H1 (cell line): ENCODE measurements at regions not wholly inside any gene's neighbourhood (a gene's known extent, or its start where the extent isn't known, plus 50 kb on each side); places are given as distances from the start of the nearest gene placed in this dataset.

Experiments used
- CTCF ChIA-PET: fragments of 300-600 bp; sonication (Branson Sonifier 250); formaldehyde crosslinking; loops from one replicate; lab custom pipeline; 2021; ENCODE audit not compliant: partially characterized antibody; lab: Charles Lee
- POLR2A ChIA-PET: fragments of 300-600 bp; sonication (Branson Sonifier 250); formaldehyde crosslinking; loops from one replicate; lab custom pipeline; 2021; ENCODE audit warnings: inconsistent platforms; ENCODE audit not compliant: partially characterized antibody; lab: Charles Lee
- DNase-seq, 2 experiments: peaks; one replicate each; pipeline versions ENCODE4 v3.0.0 to v3.0.0-alpha.2; 2010 to 2022; ENCODE audit warnings: low spot score in 2 of 2, low read depth in 1 of 2, mixed read lengths in 1 of 2
- FAIRE-seq: peaks from 2 replicates; lab custom pipeline; 2011; peaks lifted over from hg19 to GRCh38; lab: Jason Lieb, UNC
- H2AFZ ChIP-seq: 2 replicates; pipeline ENCODE4 v1.8.1; 2012; ENCODE audit warnings: low read length, inconsistent platforms
- H2AK5ac ChIP-seq: 2 replicates; pipeline ENCODE4 v1.6.1; 2013; ENCODE audit warnings: low read depth, low read length
- H2BK120ac ChIP-seq: replicated peaks from 2 replicates; pipeline ENCODE3; 2013; ENCODE audit warnings: low read depth, low read length, inconsistent platforms
- H2BK12ac ChIP-seq: 2 replicates; pipeline ENCODE4 v1.6.1; 2013; ENCODE audit warnings: low read depth, low read length
- H2BK15ac ChIP-seq: 2 replicates; pipeline ENCODE4 v1.6.1; 2013; ENCODE audit warnings: low read length
- H2BK20ac ChIP-seq: 2 replicates; pipeline ENCODE4 v1.6.1; 2013; ENCODE audit warnings: low read length
- H2BK5ac ChIP-seq: 2 replicates; pipeline ENCODE4 v1.6.1; 2013; ENCODE audit warnings: low read depth, low read length
- H3K14ac ChIP-seq: 2 replicates; pipeline ENCODE4 v1.6.1; 2013; ENCODE audit warnings: inconsistent platforms; ENCODE audit not compliant: insufficient read length
- H3K18ac ChIP-seq: 2 replicates; pipeline ENCODE4 v1.6.1; 2013; ENCODE audit warnings: low read length; ENCODE audit errors: extremely low read depth
- H3K23ac ChIP-seq: 2 replicates; pipeline ENCODE4 v1.6.1; 2013; ENCODE audit warnings: inconsistent platforms; ENCODE audit not compliant: insufficient read length
- H3K23me2 ChIP-seq: 2 replicates; pipeline ENCODE4 v1.6.1; 2013; ENCODE audit warnings: low read depth, low read length
- H3K27ac ChIP-seq: 2 replicates; pipeline ENCODE4 v1.6.1; 2011; ENCODE audit warnings: low read depth, low read length, inconsistent platforms
- H3K27me3 ChIP-seq, 4 experiments: replicated peaks in 1 of 4; 1 replicate in 1 of 4; 2 replicates in 3 of 4; pipeline versions ENCODE4 v1.6.1 to v1.8.1; 2011 to 2013; ENCODE audit warnings: low read length in 3 of 4, mild to moderate bottlenecking in 3 of 4, inconsistent platforms in 2 of 4, mixed read lengths in 2 of 4, moderate library complexity in 1 of 4; ENCODE audit not compliant: control insufficient read depth in 3 of 4, insufficient read depth in 3 of 4; ENCODE audit errors: extremely low read depth in 1 of 4
- H3K36me3 ChIP-seq, 4 experiments: 2 replicates each; pipeline versions ENCODE4 v1.6.1 to v1.8.1; 2011 to 2013; ENCODE audit warnings: mild to moderate bottlenecking in 4 of 4, low read length in 3 of 4, moderate library complexity in 2 of 4, control low read depth in 1 of 4, inconsistent platforms in 1 of 4; ENCODE audit not compliant: insufficient read depth in 4 of 4, control insufficient read depth in 2 of 4
- H3K4ac ChIP-seq: replicated peaks from 2 replicates; pipeline ENCODE3; 2013; ENCODE audit warnings: low read length, low read depth, mixed read lengths, inconsistent platforms; ENCODE audit not compliant: insufficient read length
- H3K4me1 ChIP-seq, 4 experiments: replicated peaks in 1 of 4; 1 replicate in 1 of 4; 2 replicates in 3 of 4; pipeline versions ENCODE4 v1.6.1 to v1.8.1; 2011 to 2013; ENCODE audit warnings: low read length in 3 of 4, inconsistent platforms in 2 of 4, mixed read lengths in 1 of 4; ENCODE audit not compliant: insufficient read depth in 4 of 4, control insufficient read depth in 3 of 4
- H3K4me2 ChIP-seq, 2 experiments: 2 replicates each; pipeline versions ENCODE4 v1.6.1 to v1.8.1; 2011 to 2013; ENCODE audit warnings: low read depth in 2 of 2, low read length in 2 of 2, control low read depth in 1 of 2, inconsistent platforms in 1 of 2, mild to moderate bottlenecking in 1 of 2; ENCODE audit not compliant: insufficient read depth in 1 of 2
- H3K4me3 ChIP-seq, 4 experiments: fragments of 200-600, 300-600 bp in 1 of 4; sonication (generic), shearing (Covaris generic), sonication (Bioruptor Twin) in 1 of 4; 2 replicates each; pipeline versions ENCODE4 v1.5.1 to v1.8.1; 2011 to 2016; ENCODE audit warnings: low read length in 4 of 4, low read depth in 3 of 4, control low read depth in 2 of 4, inconsistent platforms in 2 of 4, mild to moderate bottlenecking in 2 of 4, mixed read lengths in 1 of 4, moderate library complexity in 1 of 4; ENCODE audit not compliant: insufficient read depth in 2 of 4; ENCODE audit errors: extremely low read depth in 1 of 4
- H3K56ac ChIP-seq: replicated peaks from 2 replicates; pipeline ENCODE3; 2013; ENCODE audit warnings: low read depth, mild to moderate bottlenecking, mixed read lengths, low read length, inconsistent platforms; ENCODE audit not compliant: insufficient read length
- H3K79me1 ChIP-seq: 2 replicates; pipeline ENCODE4 v1.6.1; 2013; ENCODE audit warnings: low read depth, low read length, control low read depth
- H3K79me2 ChIP-seq, 2 experiments: 2 replicates each; pipeline versions ENCODE4 v1.6.1 to v1.8.1; 2012 to 2013; ENCODE audit warnings: low read length in 2 of 2, mild to moderate bottlenecking in 2 of 2, inconsistent platforms in 1 of 2; ENCODE audit not compliant: insufficient read depth in 2 of 2, control insufficient read depth in 1 of 2
- H3K9ac ChIP-seq, 4 experiments: replicated peaks in 1 of 4; 1 replicate in 1 of 4; 2 replicates in 3 of 4; pipeline versions ENCODE4 v1.6.1 to v1.8.1; 2011 to 2013; ENCODE audit warnings: low read depth in 3 of 4, low read length in 3 of 4, control low read depth in 2 of 4, mild to moderate bottlenecking in 2 of 4, moderate library complexity in 2 of 4, inconsistent platforms in 1 of 4; ENCODE audit errors: extremely low read depth in 1 of 4
- H3K9me3 ChIP-seq, 2 experiments: 2 replicates each; pipeline versions ENCODE4 v1.6.1 to v1.8.1; 2012 to 2013; ENCODE audit warnings: mild to moderate bottlenecking in 2 of 2, moderate library complexity in 2 of 2, control low read depth in 1 of 2, inconsistent platforms in 1 of 2, low read depth in 1 of 2, low read length in 1 of 2, mixed read lengths in 1 of 2; ENCODE audit not compliant: insufficient read depth in 2 of 2
- H4K20me1 ChIP-seq, 2 experiments: replicated peaks in 1 of 2; 2 replicates each; pipeline versions ENCODE3 to v1.8.1; 2011 to 2013; ENCODE audit warnings: inconsistent platforms in 2 of 2, low read length in 2 of 2, mild to moderate bottlenecking in 1 of 2; ENCODE audit not compliant: insufficient read depth in 2 of 2, control insufficient read depth in 1 of 2
- H4K5ac ChIP-seq: 2 replicates; pipeline ENCODE4 v1.6.1; 2013; ENCODE audit warnings: low read length, low read depth, mixed read lengths, inconsistent platforms; ENCODE audit not compliant: insufficient read length
- H4K8ac ChIP-seq: 2 replicates; pipeline ENCODE4 v1.8.0; 2013; ENCODE audit warnings: mild to moderate bottlenecking, moderate library complexity, low read length, inconsistent platforms; ENCODE audit not compliant: insufficient read depth; ENCODE audit errors: extremely low read depth
- H4K91ac ChIP-seq: replicated peaks from 2 replicates; pipeline ENCODE3; 2013; ENCODE audit warnings: low read length, mixed read lengths, inconsistent platforms; ENCODE audit not compliant: insufficient read length
- YY1 ChIP-seq: IDR thresholded peaks from 2 replicates; pipeline ENCODE4 v1.6.1; 2011; ENCODE audit warnings: low read depth, mild to moderate bottlenecking, low read length
- WGBS, 2 experiments: shearing (Covaris generic) in 1 of 2; methylation state at CpG; one replicate each; pipeline versions ENCODE4 v1.1.6 to v1.1.7; 2013 to 2015; ENCODE audit warnings: low lambda C conversion rate in 2 of 2, mixed read lengths in 2 of 2, inconsistent platforms in 1 of 2, low coverage in 1 of 2, missing lambda C conversion rate in 1 of 2; ENCODE audit not compliant: insufficient replicate concordance in 2 of 2, insufficient coverage in 1 of 2, insufficient read length in 1 of 2; ENCODE audit errors: extremely low coverage in 1 of 2, missing lambda C conversion rate in 1 of 2; 5-methylcytosine and 5-hydroxymethylcytosine counted together

GRCh38 chr14:71398450-71398849 lies 491.2 kb downstream of the PCNX1 start:
- Histone ChIP-seq H2BK20ac (no peak overlapping the region), H4K20me1 (no peaks in the 10 kb centered on the region), H2BK120ac (no peak overlapping the region), H3K36me3 (no peaks in the 10 kb centered on the region), H2AK5ac (no peak overlapping the region), H3K14ac (no peak overlapping the region), H3K23me2 (no peaks in the 10 kb centered on the region), H3K4me3 (no peak overlapping the region), H3K27ac (no peak overlapping the region), H2AFZ (no peak overlapping the region), H2BK12ac (no peak overlapping the region), H2BK15ac (no peak overlapping the region), H3K79me2 (peaks cover 0 to 82% of the 10 kb centered on the region in 2 experiments; a peak in 3 of 4 replicates), H3K23ac (no peak overlapping the region), H4K5ac (no peak overlapping the region), H4K91ac (no peak overlapping the region), H3K4me2 (no peak overlapping the region)
- ChIA-PET POLR2A (no interaction called here), CTCF (interaction anchor here (1.4 kb wide), 1 partner anchor 10 kb away, joined by 3 read pairs; no protein-coding TSS in a partner anchor)
- 97% methylated on average over 3 of the region's 3 CpGs; no CpG with 5 or more reads in 1 of the 2 experiments for WGBS, 2 experiments
- TF ChIP-seq YY1: no peak
- TF ChIP-seq, all 59 proteins: peak for 0
- no peaks in the 10 kb centered on the region for H3K9me3 ChIP-seq
- no peak overlapping the region for H3K56ac ChIP-seq
- no peak overlapping the region for H3K18ac ChIP-seq
- DNase-seq: no peak
- peaks cover 0 to 4% (median 2%) of the 10 kb centered on the region in 4 experiments; a peak in 1 of 7 replicates for H3K4me1 ChIP-seq
- no peaks in the 10 kb centered on the region; the same call in 1 of the 2 replicates for H3K79me1 ChIP-seq
- no peak overlapping the region for H3K9ac ChIP-seq
- no peak overlapping the region for H3K4ac ChIP-seq
- FAIRE-seq: no peak
- no peak overlapping the region for H4K8ac ChIP-seq
- H3K27me3 ChIP-seq: no peaks in the 10 kb centered on the region
- no peak overlapping the region for H2BK5ac ChIP-seq
